Hematopoietic multipotent progenitor cell treated with erythropoietin and hydrocortisone succinate and interleukin-3 and kit ligand, for 15 days (in vitro differentiated cells): ENCODE measurements at regions not wholly inside any gene's neighbourhood (a gene's known extent, or its start where the extent isn't known, plus 50 kb on each side); places are given as distances from the start of the nearest gene placed in this dataset.
"Not testable (repeated sequence)": the region's sequence is repeated elsewhere in the genome, so short reads cannot be mapped to it uniquely, and the experiment has no call there.

Experiments used
- DNase-seq: peaks from one replicate; pipeline ENCODE4 v3.0.0-alpha.2; 2015; ENCODE audit warnings: low spot score

- no peak for DNase-seq
Measured at GRCh38 chr3:67154429-67154828, 156.3 kb downstream of the KBTBD8 start.

DNA sequence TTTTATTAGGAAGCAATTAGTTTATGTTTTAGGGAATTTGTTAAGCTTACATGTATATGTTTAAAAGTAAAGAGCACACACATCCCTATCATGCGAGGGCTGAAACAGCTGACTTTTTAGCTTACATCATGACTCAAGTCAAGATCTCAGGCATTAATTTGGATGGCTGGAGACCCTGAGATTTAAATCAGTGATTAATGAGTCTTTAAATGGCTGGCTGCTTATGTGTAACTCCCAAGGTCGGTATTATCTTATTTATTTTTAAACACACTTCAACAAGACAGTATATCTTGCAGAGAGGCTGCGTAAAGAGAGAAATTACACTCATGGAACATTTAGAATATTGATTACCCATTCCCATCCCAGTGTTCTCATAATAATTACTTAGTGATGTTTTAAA, 169.4 kb downstream of the KBTBD8 start:
- DNase-seq: no peak

DNA sequence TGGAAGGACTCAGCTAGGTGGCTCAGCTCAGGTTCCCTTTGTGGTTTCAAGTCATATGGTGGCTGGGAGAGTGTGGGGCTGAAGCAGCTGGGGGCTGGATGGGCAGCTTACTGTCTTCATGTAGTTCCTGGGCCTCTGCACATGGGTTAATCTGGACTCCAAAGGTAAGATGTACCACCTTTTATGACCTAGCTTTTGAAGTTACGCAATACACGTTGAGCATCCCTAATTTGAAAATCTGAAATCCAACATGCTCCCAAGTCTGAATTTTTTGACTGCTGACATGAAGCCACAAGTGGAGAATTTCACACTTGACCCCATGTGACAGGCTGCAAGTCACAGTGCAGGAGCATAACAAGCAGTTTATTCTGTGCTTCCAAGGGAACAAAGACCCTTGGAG, 173.7 kb downstream of the KBTBD8 start:
- DNase-seq: no peak

DNA sequence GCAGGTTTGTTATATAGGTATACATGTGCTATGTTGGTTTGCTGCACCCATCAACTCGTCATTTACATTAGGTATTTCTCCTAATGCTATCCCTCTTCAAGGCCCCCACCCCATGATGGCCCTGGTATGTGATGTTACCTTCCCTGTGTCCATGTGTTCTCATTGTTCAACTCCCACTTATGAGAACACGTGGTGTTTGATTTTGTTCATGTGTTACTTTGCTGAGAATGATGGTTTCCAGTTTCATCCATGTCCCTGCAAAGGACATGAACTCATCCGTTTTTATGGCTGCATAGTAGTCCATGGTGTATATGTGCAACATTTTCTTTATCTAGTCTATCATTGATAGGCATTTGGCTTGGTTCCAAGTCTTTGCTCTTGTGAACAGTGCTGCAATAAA, 175.0 kb downstream of the KBTBD8 start:
- DNase-seq: not testable (repeated sequence)

DNA sequence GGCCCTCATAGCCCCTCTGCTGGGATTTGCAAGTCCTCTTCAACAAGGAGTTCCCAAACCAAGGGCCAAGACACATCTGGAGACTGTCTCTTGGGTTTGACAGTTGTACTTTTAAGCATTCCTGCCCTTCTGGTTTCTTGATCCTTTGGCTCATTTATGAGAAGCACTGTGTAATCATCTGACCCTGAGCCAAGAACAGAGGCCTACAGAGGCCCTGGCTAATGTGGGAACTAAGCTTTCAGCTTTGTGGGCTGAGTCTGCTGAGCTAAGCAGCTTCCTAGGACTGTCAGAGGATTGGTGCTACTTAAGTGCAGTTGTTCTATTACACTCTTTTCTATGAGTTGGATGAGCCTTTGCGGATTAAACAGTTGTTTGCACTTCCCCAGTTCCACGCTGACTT, 178.3 kb downstream of the KBTBD8 start:
- no peak for DNase-seq

DNA sequence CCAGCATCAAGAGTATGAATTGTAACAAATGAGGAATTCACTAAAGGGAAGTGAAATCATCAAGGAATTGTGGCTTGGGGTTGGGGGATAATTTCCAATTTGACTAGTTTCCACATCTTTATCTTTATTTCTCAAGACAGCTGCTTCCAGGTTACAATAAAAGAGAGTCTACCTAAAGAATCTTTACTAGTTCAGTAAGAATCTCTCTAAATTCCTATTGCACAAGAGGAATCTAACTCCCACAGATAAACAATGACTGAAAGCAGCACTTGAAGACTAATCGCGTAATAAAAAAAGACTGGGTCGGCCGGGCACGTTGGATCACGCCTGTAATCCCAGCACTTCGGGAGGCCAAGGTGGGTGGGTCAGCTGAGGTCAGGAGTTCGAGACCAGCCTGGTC, 194.4 kb downstream of the KBTBD8 start:
- DNase-seq: no peak

- DNase-seq: no peak
Measured at GRCh38 chr3:67196677-67197076, 198.6 kb downstream of the KBTBD8 start.

GRCh38 chr3:67198374-67198773, 200.3 kb downstream of the KBTBD8 start:
- DNase-seq: no peak

GRCh38 chr3:67200618-67201017, 202.5 kb downstream of the KBTBD8 start:
- DNase-seq: no peak

DNA sequence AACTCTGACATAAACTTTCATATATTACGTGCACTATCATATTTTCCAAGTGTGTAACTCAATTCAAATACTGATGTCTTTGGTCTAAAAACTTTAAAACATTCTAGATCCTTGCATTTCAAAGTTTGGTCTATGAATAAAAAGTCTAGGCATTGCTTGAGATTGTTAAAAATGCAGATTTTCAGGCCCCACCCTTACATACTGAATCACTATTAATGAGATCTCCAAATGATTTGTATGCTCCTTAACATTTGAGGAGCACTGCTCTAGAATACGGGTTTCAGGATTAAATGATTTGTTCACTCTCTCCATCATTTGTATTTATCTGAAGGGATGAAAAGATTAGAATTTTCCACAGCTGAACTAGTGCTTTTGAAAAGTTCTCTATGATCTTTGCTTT, 202.9 kb downstream of the KBTBD8 start:
- no peak for DNase-seq

- DNase-seq: no peak
Measured at GRCh38 chr3:67202053-67202452, 203.9 kb downstream of the KBTBD8 start.

DNA sequence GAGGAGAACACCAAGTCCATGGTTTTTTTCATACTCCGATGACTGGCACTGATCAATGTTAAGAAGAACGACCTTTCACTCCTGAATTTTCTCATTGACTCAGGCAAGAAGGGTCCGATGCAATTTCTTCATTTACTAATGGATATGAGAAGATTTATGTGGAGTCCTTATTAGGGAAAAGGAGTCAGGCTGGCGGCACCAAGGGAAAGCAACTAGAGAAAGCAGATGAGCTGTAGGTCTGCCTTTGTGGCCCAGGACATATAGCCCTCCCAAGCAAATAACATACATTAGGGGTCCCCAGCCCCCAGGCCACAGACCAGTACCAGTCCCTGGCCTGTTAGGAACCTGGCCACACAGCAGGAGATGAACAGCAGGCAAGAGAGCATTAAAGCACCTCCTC, 206.8 kb downstream of the KBTBD8 start:
- DNase-seq: no peak

DNA sequence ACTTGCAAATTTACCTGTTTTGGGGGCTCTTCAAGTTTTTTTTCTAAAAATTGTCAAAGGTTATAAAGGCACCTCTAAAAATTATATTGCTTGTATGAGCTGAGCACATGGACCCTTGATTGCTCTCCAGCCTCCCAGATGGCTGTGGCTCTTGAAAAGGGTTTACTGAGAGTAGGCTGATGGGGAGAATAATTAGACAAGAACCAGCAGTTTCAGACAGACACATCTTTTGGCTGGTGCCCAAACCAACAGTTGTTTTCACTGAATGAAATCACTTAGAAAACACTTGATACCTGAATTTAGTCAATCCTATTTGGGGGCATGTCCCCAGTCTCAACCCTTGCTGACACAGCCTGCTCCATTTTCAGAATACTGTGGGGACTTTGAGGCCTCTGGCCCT, 217.6 kb downstream of the KBTBD8 start:
- no peak for DNase-seq

GRCh38 chr3:67227030-67227429, 228.9 kb downstream of the KBTBD8 start:
- DNase-seq: no peak

GRCh38 chr3:67228136-67228535, 230.0 kb downstream of the KBTBD8 start:
- DNase-seq: no peak

GRCh38 chr3:67232642-67233041, 234.5 kb downstream of the KBTBD8 start:
- DNase-seq: no peak

GRCh38 chr3:67239353-67239752, 241.2 kb downstream of the KBTBD8 start:
- no peak for DNase-seq

GRCh38 chr3:67241084-67241483, 243.0 kb downstream of the KBTBD8 start:
- no peak for DNase-seq

- no peak for DNase-seq
Measured at GRCh38 chr3:67244130-67244529, 246.0 kb downstream of the KBTBD8 start.

- no peak for DNase-seq
Measured at GRCh38 chr3:67245545-67245944, 247.4 kb downstream of the KBTBD8 start.

GRCh38 chr3:67248726-67249125, 250.6 kb downstream of the KBTBD8 start:
- no peak for DNase-seq

- not testable (repeated sequence) for DNase-seq
Measured at GRCh38 chr3:67252906-67253305, 254.8 kb downstream of the KBTBD8 start.

- DNase-seq: no peak
Measured at GRCh38 chr3:67278015-67278618, 280.0 kb downstream of the KBTBD8 start.

- DNase-seq: no peak
Measured at GRCh38 chr3:67286586-67286985, 288.5 kb downstream of the KBTBD8 start.
